Liver (tissue), 8 donors: ENCODE measurements at regions not wholly inside any gene's neighbourhood (a gene's known extent, or its start where the extent isn't known, plus 50 kb on each side); places are given as distances from the start of the nearest gene placed in this dataset.

Source experiments
- DNase-seq: peaks from one replicate; pipeline ENCODE4 v3.0.0-alpha.2; 2017; ENCODE audit warnings: low spot score
- H3K27ac ChIP-seq, 2 donors: one replicate each; pipeline ENCODE4 v1.7.0; 2013; ENCODE audit warnings: inconsistent platforms in 2 of 2, low read length in 2 of 2, control low read depth in 1 of 2, low read depth in 1 of 2, mild to moderate bottlenecking in 1 of 2
- H3K27me3 ChIP-seq, 4 donors: one replicate each; pipeline versions ENCODE4 v1.6.1 to v1.7.0; 2013; ENCODE audit warnings: low read length in 3 of 4, inconsistent platforms in 1 of 4, mild to moderate bottlenecking in 1 of 4, moderate library complexity in 1 of 4; ENCODE audit not compliant: control insufficient read depth in 4 of 4, insufficient read depth in 4 of 4
- H3K36me3 ChIP-seq, 4 donors: one replicate each; pipeline versions ENCODE4 v1.6.1 to v1.7.0; 2013; ENCODE audit warnings: low read length in 3 of 4, mild to moderate bottlenecking in 3 of 4, low read depth in 1 of 4, moderate library complexity in 1 of 4; ENCODE audit not compliant: control insufficient read depth in 4 of 4, insufficient read depth in 3 of 4
- H3K4me1 ChIP-seq, 4 donors: one replicate each; pipeline versions ENCODE4 v1.6.1 to v1.7.0; 2013; ENCODE audit warnings: low read length in 3 of 4, mild to moderate bottlenecking in 3 of 4, moderate library complexity in 1 of 4; ENCODE audit not compliant: control insufficient read depth in 4 of 4, insufficient read depth in 4 of 4
- H3K4me3 ChIP-seq, 3 donors: one replicate each; pipeline versions ENCODE4 v1.6.1 to v1.7.0; 2013; ENCODE audit warnings: low read length in 3 of 3, control low read depth in 1 of 3, low read depth in 1 of 3, mild to moderate bottlenecking in 1 of 3
- H3K9ac ChIP-seq, 2 donors: one replicate each; pipeline ENCODE4 v1.7.0; 2013; ENCODE audit warnings: low read length in 2 of 2, mild to moderate bottlenecking in 2 of 2, moderate library complexity in 2 of 2, control low read depth in 1 of 2, low read depth in 1 of 2
- H3K9me3 ChIP-seq, 4 donors: one replicate each; pipeline versions ENCODE4 v1.6.1 to v1.7.0; 2013; ENCODE audit warnings: low read length in 3 of 4; ENCODE audit not compliant: control insufficient read depth in 4 of 4
- ATF3 ChIP-seq: IDR thresholded peaks from 2 replicates; pipeline ENCODE4 v1.6.1; 2016; ENCODE audit warnings: antibody characterized with exemption
- FOXA1 ChIP-seq: IDR thresholded peaks from 2 replicates; pipeline ENCODE4 v1.6.1; 2016; ENCODE audit warnings: antibody characterized with exemption
- GABPA ChIP-seq, 2 donors: IDR thresholded peaks in 1 of 2; conservative IDR thresholded peaks in 1 of 2; 2 replicates each; pipeline ENCODE4 v1.6.1; 2016; ENCODE audit warnings: antibody characterized with exemption in 2 of 2, mild to moderate bottlenecking in 1 of 2, moderate library complexity in 1 of 2
- HNF4G ChIP-seq: IDR thresholded peaks from 2 replicates; pipeline ENCODE4 v1.6.1; 2016; ENCODE audit warnings: antibody characterized with exemption
- JUND ChIP-seq, 2 donors: IDR thresholded peaks; 2 replicates each; pipeline ENCODE4 v1.6.1; 2016; ENCODE audit warnings: antibody characterized with exemption in 2 of 2
- MAX ChIP-seq: IDR thresholded peaks from 2 replicates; pipeline ENCODE4 v1.6.1; 2016; ENCODE audit warnings: antibody characterized with exemption
- NR2F2 ChIP-seq: IDR thresholded peaks from 2 replicates; pipeline ENCODE4 v1.6.1; 2016; ENCODE audit warnings: antibody characterized with exemption
- RXRA ChIP-seq, 2 donors: IDR thresholded peaks; 2 replicates each; pipeline ENCODE4 v1.6.1; 2017 to 2018; ENCODE audit warnings: antibody characterized with exemption in 2 of 2, mild to moderate bottlenecking in 1 of 2
- SP1 ChIP-seq: IDR thresholded peaks from 2 replicates; pipeline ENCODE4 v1.6.1; 2018; ENCODE audit warnings: antibody characterized with exemption, mild to moderate bottlenecking
- YY1 ChIP-seq: IDR thresholded peaks from 2 replicates; pipeline ENCODE4 v1.6.1; 2016; ENCODE audit warnings: antibody characterized with exemption, mild to moderate bottlenecking
- WGBS: extraction: QIAGEN DNeasy Blood & Tissue Kit; methylation state at CpG from one replicate; pipeline ENCODE4 v1.1.7; 2013; 5-methylcytosine and 5-hydroxymethylcytosine counted together
- TF ChIP-seq, protein P1 (sequence below): fragments of 150-350 bp; IDR thresholded peaks from 2 replicates; pipeline ENCODE4 v1.5.1; 2017; ENCODE audit warnings: improper control_type of control experiment, low read depth, low read length; ENCODE audit not compliant: missing input control
- TF ChIP-seq, protein P2 (sequence below): IDR thresholded peaks from 2 replicates; pipeline ENCODE4 v1.6.1; 2016; ENCODE audit warnings: antibody characterized with exemption
- TF ChIP-seq, protein P3 (sequence below): IDR thresholded peaks from 2 replicates; pipeline ENCODE4 v1.6.1; 2016; ENCODE audit warnings: antibody characterized with exemption, mild to moderate bottlenecking
- donor health status: healthy.
- donor health status: healthy.
- donor health status: healthy.
- donor health status: healthy.
- donor health status: healthy.

- TF ChIP-seq, protein P1, sequence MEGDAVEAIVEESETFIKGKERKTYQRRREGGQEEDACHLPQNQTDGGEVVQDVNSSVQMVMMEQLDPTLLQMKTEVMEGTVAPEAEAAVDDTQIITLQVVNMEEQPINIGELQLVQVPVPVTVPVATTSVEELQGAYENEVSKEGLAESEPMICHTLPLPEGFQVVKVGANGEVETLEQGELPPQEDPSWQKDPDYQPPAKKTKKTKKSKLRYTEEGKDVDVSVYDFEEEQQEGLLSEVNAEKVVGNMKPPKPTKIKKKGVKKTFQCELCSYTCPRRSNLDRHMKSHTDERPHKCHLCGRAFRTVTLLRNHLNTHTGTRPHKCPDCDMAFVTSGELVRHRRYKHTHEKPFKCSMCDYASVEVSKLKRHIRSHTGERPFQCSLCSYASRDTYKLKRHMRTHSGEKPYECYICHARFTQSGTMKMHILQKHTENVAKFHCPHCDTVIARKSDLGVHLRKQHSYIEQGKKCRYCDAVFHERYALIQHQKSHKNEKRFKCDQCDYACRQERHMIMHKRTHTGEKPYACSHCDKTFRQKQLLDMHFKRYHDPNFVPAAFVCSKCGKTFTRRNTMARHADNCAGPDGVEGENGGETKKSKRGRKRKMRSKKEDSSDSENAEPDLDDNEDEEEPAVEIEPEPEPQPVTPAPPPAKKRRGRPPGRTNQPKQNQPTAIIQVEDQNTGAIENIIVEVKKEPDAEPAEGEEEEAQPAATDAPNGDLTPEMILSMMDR = no peak
- no peak for TF ChIP-seq YY1
- TF ChIP-seq JUND (IDR thresholded peaks at IDR 0.05) = no peak
- no peak for TF ChIP-seq SP1
- no peak for TF ChIP-seq NR2F2
Observed at GRCh38 chr21:30943243-30943642, 61.9 kb upstream of the KRTAP11-1 start (continued).

- Histone ChIP-seq H3K27me3 (no peaks in the 10 kb centered on the region), H3K27ac (no peak overlapping the region), H3K4me1 (no peaks in the 10 kb centered on the region), H3K9me3 (peaks cover 0 to 2% (median 0%) of the 10 kb centered on the region in 4 donors), H3K4me3 (no peak overlapping the region), H3K36me3 (no peaks in the 10 kb centered on the region), H3K9ac (no peak overlapping the region)
- no peak for TF ChIP-seq NR2F2
- TF ChIP-seq SP1 = no peak
- WGBS = 94% methylated on average over 1 of the region's 1 CpG
- DNase-seq = no peak
Observed at GRCh38 chr21:30942192-30942591, 60.8 kb upstream of the KRTAP11-1 start.

DNA sequence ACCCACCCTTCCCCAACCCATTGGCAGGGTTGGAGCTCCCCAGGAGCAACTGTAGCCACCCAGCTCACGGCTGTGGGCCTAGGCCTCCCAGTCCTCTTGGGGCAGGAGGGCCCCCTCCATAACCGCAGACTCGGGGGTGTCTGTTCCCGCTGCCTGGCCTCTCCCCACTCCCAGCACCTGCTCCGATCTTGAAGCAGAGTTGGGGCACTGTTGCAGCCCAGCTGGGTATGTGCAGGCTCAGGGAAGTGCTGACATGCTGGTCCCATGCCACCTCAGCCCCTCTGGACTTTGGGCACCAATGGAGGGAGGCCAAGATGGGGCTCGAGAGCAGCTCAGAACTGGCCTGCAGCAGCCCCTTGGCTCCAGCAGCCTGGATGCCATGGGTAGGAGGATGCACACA is 54.8 kb upstream of the KRTAP11-1 start:
- DNase-seq = no peak
- WGBS = 85% methylated on average over 6 of the region's 6 CpGs
- TF ChIP-seq, protein P1 = no peak
- Histone ChIP-seq H3K4me1 (no peaks in the 10 kb centered on the region), H3K4me3 (no peak overlapping the region), H3K27ac (no peak overlapping the region), H3K36me3 (no peaks in the 10 kb centered on the region), H3K27me3 (no peaks in the 10 kb centered on the region), H3K9ac (no peak overlapping the region), H3K9me3 (peaks cover 0 to 2% (median 0%) of the 10 kb centered on the region in 4 donors)

DNA sequence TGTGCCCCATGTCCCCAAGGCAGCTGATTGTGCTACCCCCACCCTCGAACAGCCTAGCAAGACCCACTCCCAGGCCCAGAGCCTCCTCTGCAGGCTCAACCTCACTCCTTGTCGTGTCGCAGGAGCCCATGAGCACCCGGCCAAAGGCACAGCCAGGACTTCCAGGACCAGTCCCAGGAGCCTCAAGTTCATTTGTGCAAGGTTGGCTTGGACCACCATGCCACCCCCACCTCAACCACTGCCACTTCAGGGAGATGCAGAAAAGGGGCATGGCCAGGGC is 54.4 kb upstream of the KRTAP11-1 start:
- H3K9ac ChIP-seq = no peak overlapping the region
- DNase-seq = no peak
- H3K27me3 ChIP-seq = no peaks in the 10 kb centered on the region
- no peak overlapping the region for H3K27ac ChIP-seq
- 84% methylated on average over 4 of the region's 4 CpGs for WGBS
- no peaks in the 10 kb centered on the region for H3K4me1 ChIP-seq
- H3K9me3 ChIP-seq = peaks cover 0 to 2% (median 0%) of the 10 kb centered on the region in 4 donors
- no peak overlapping the region for H3K4me3 ChIP-seq
- no peaks in the 10 kb centered on the region for H3K36me3 ChIP-seq
- TF ChIP-seq GABPA (IDR thresholded peaks at IDR 0.05 in 1 of 2, conservative IDR thresholded peaks at IDR 0.05 in 1 of 2) (no peak), SP1 (no peak), HNF4G (no peak), MAX (no peak), RXRA (IDR thresholded peaks at IDR 0.05) (no peak), FOXA1 (no peak), ATF3 (no peak)
- TF ChIP-seq, protein P2, sequence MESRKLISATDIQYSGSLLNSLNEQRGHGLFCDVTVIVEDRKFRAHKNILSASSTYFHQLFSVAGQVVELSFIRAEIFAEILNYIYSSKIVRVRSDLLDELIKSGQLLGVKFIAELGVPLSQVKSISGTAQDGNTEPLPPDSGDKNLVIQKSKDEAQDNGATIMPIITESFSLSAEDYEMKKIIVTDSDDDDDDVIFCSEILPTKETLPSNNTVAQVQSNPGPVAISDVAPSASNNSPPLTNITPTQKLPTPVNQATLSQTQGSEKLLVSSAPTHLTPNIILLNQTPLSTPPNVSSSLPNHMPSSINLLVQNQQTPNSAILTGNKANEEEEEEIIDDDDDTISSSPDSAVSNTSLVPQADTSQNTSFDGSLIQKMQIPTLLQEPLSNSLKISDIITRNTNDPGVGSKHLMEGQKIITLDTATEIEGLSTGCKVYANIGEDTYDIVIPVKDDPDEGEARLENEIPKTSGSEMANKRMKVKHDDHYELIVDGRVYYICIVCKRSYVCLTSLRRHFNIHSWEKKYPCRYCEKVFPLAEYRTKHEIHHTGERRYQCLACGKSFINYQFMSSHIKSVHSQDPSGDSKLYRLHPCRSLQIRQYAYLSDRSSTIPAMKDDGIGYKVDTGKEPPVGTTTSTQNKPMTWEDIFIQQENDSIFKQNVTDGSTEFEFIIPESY = no peak
- TF ChIP-seq, protein P3, sequence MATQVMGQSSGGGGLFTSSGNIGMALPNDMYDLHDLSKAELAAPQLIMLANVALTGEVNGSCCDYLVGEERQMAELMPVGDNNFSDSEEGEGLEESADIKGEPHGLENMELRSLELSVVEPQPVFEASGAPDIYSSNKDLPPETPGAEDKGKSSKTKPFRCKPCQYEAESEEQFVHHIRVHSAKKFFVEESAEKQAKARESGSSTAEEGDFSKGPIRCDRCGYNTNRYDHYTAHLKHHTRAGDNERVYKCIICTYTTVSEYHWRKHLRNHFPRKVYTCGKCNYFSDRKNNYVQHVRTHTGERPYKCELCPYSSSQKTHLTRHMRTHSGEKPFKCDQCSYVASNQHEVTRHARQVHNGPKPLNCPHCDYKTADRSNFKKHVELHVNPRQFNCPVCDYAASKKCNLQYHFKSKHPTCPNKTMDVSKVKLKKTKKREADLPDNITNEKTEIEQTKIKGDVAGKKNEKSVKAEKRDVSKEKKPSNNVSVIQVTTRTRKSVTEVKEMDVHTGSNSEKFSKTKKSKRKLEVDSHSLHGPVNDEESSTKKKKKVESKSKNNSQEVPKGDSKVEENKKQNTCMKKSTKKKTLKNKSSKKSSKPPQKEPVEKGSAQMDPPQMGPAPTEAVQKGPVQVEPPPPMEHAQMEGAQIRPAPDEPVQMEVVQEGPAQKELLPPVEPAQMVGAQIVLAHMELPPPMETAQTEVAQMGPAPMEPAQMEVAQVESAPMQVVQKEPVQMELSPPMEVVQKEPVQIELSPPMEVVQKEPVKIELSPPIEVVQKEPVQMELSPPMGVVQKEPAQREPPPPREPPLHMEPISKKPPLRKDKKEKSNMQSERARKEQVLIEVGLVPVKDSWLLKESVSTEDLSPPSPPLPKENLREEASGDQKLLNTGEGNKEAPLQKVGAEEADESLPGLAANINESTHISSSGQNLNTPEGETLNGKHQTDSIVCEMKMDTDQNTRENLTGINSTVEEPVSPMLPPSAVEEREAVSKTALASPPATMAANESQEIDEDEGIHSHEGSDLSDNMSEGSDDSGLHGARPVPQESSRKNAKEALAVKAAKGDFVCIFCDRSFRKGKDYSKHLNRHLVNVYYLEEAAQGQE = no peak
- TF ChIP-seq, protein P1 = no peak
